Adipocyte (in vitro differentiated cells): ENCODE measurements at regions not wholly inside any gene's neighbourhood (a gene's known extent, or its start where the extent isn't known, plus 50 kb on each side); places are given as distances from the start of the nearest gene placed in this dataset.

Experiments
- DNase-seq: peaks from one replicate; pipeline ENCODE4 v3.0.0-alpha.2; 2015; ENCODE audit warnings: low read depth
- H3K27me3 ChIP-seq: replicated peaks from 2 replicates; pipeline ENCODE4 v1.7.0; 2013; ENCODE audit warnings: mild to moderate bottlenecking, low read length, moderate library complexity; ENCODE audit not compliant: control insufficient read depth, insufficient read depth
- H3K36me3 ChIP-seq: 2 replicates; pipeline ENCODE4 v1.7.0; 2013; ENCODE audit warnings: low read length, mild to moderate bottlenecking, moderate library complexity; ENCODE audit not compliant: control insufficient read depth, insufficient read depth, severe bottlenecking
- H3K4me1 ChIP-seq: 2 replicates; pipeline ENCODE4 v1.7.0; 2013; ENCODE audit warnings: mild to moderate bottlenecking, low read length, moderate library complexity; ENCODE audit not compliant: control insufficient read depth, insufficient read depth
- H3K4me3 ChIP-seq: 2 replicates; pipeline ENCODE4 v1.7.0; 2013; ENCODE audit warnings: mild to moderate bottlenecking, low read length, moderate library complexity
- H3K9ac ChIP-seq: 2 replicates; pipeline ENCODE4 v1.7.0; 2013; ENCODE audit warnings: mild to moderate bottlenecking, low read length, moderate library complexity
- H3K9me3 ChIP-seq: 2 replicates; pipeline ENCODE4 v1.7.0; 2013; ENCODE audit warnings: mild to moderate bottlenecking, low read length, moderate library complexity; ENCODE audit not compliant: control insufficient read depth

DNA sequence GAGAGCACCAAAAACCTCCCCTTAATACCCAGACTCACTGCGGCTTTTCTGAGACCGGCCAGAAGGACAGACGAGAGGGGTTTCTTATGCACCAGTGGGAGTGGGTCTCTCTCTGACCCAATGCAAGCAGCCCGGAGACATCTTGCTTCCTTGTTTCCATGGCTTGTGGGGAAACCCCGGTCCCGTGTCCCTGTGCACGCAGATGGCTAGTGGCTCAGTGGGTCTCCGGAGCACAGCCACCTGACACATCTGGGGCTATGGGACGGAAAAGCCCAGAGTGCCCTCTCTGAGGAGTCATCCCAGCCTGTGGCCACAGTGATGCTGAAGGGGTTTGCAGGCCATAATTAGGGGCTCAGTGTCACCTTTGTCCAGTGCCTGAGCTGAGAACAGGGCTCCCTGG is 197.6 kb downstream of the PHETA1 start:
- Histone ChIP-seq H3K9me3 (no peaks in the 10 kb centered on the region), H3K27me3 (peaks cover 67% of the 10 kb centered on the region), H3K4me1 (no peaks in the 10 kb centered on the region), H3K9ac (no peak overlapping the region), H3K4me3 (no peak overlapping the region), H3K36me3 (no peaks in the 10 kb centered on the region)
- DNase-seq, result no peak

DNA sequence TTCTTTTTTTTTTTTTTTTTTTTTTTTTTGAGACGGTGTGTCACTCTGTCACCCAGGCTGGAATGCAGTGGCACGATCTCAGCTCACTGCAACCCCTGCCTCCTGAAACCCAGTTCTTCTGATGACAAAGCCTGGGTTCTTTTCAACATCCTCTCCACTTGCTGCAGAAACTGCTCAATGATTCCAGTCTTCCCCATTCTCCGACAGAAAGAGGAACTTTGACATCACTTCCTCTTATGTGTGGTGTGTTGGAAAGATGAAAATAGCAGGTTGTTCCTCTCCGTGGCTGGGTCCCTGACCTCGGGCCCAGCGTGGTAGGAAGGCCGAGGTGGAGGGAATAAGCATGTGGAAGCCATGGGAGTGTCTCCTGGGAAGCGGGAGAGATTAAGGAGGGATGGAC is 198.4 kb downstream of the PHETA1 start:
- no peaks in the 10 kb centered on the region for H3K9me3 ChIP-seq
- no peak overlapping the region for H3K9ac ChIP-seq
- no peaks in the 10 kb centered on the region for H3K36me3 ChIP-seq
- H3K4me1 ChIP-seq, result no peaks in the 10 kb centered on the region
- H3K4me3 ChIP-seq, result no peak overlapping the region
- no peak for DNase-seq
- H3K27me3 ChIP-seq, result peaks cover 68% of the 10 kb centered on the region

DNA sequence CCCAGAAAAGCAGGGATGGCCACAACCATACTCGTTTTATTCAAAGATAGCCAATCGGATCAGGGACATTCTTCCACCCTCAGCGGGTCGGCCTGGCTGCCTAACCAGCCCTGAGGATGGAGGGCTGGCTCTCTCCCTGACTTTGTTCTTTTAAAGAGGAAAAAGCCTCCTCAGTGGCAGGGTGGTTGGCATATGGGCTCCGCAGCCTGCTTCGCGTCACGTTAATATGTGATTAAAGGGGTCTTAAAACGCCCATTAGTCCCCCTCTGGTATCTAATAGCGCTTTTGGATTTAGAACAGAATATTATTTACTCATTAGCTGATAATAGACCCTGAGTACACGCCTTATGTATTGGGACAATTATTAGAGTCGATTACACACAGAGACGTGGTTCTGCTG is 199.4 kb downstream of the PHETA1 start:
- peaks cover 58% of the 10 kb centered on the region for H3K27me3 ChIP-seq
- no peak overlapping the region for H3K4me3 ChIP-seq
- H3K4me1 ChIP-seq, result no peaks in the 10 kb centered on the region
- H3K9me3 ChIP-seq, result no peaks in the 10 kb centered on the region
- H3K9ac ChIP-seq, result no peak overlapping the region
- no peaks in the 10 kb centered on the region for H3K36me3 ChIP-seq
- DNase-seq, result no peak

DNA sequence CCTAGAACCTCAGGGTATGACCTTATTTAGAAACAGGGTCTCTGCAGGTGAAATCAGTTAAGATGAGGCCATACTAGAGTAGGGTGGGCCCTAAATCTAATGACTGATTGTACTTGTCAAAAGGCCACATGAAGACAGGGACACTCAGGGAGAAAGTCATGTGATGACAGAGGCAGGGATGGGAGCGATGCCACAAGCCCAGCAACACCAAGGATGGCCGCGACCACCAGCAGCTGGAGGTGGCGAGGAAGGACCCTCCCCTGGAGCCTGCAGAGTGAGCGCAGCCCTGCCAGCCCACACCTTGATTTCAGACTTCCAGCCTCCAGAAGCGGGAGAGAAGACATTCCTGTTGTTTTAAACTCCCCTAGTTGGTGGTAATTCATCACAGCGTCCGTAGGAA is 199.9 kb downstream of the PHETA1 start:
- Histone ChIP-seq H3K9me3 (no peaks in the 10 kb centered on the region), H3K9ac (no peak overlapping the region), H3K27me3 (peaks cover 54% of the 10 kb centered on the region), H3K36me3 (no peaks in the 10 kb centered on the region), H3K4me1 (no peaks in the 10 kb centered on the region), H3K4me3 (no peak overlapping the region)
- no peak for DNase-seq

DNA sequence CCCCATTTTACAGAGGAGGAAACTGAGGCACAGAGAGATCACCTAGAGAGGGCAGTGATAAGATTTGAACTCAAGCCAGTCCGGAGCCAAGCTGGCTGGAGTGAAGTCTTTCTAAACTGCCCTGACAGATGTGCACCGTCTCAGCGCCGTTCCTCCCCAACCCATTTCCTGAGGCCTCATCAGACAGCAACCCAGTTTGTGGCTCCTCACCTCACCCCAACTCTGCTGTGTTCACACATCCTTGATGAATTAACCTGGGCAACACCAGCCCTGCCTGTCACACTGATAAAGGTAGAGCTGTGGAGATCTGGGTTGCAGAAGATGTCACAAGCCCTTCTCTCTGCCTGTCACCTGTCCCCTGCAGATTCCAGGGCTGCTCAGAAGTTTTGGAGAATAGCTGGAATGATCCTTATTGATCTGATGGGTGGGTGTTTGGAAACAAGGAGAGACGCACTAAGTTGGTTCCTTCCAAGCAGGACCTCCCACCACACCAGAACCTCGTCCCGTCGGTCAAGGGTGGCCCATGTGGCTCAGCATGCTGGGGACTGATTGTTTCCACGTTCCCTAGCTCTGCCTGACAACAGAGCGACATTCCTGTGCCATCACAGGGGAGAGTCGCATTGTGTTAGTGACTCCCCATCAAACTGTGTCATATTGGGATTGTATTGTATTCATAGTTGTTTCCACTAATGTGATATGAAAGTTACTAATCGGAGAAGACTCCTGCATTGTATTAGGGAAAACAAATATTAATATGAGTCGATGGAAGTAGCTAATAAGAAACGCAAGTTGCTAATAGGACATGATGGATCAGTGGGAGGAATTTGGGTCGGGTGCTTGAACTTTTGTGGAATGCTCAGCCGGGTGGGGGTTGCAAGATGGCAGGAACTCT is 200.6 kb downstream of the PHETA1 start:
- Histone ChIP-seq H3K4me1 (no peaks in the 10 kb centered on the region), H3K9ac (no peak overlapping the region), H3K9me3 (no peaks in the 10 kb centered on the region), H3K36me3 (no peaks in the 10 kb centered on the region), H3K27me3 (peaks cover 54% of the 10 kb centered on the region), H3K4me3 (no peak overlapping the region)
- no peak for DNase-seq

DNA sequence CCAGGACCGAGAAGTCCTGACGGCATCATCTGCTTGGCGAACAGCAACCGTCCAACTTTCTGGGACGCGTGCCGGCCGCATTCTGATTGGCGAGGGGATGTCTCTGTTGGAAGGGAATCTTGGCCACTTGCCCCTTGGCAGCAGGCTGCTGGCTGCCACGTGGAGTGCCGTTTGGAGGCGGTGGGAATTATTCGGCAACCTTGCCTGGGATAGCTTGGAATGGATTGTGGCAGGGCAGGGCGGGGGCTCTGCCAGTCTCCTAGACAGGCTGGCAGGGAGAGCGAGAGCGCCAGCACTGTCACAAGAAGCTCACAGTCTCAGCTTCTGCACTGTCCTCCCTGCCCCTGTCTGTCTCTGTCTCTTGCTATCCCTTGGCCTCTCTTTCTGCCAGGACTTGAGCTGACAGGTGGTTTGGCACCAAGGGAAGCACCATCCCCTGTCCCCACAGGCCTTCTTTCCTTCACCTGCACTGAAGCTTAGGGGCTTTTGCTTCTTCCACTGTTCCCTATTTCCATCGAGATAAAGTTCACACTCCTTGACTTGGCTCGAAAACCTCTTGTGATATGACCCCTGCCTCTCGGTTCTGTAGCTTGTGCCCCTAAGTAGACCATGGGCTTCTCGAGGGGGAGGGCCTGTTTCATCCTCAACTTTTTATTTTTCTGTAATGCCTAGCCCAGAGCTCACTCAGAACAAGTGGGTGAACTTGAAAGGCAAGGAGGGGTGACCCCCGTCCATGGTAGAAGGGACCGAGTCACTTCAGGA is 201.9 kb downstream of the PHETA1 start:
- DNase-seq, result no peak
- no peak overlapping the region for H3K9ac ChIP-seq
- H3K4me3 ChIP-seq, result no peak overlapping the region
- H3K4me1 ChIP-seq, result no peaks in the 10 kb centered on the region
- peaks cover 54% of the 10 kb centered on the region for H3K27me3 ChIP-seq
- no peaks in the 10 kb centered on the region for H3K36me3 ChIP-seq
- no peaks in the 10 kb centered on the region for H3K9me3 ChIP-seq

DNA sequence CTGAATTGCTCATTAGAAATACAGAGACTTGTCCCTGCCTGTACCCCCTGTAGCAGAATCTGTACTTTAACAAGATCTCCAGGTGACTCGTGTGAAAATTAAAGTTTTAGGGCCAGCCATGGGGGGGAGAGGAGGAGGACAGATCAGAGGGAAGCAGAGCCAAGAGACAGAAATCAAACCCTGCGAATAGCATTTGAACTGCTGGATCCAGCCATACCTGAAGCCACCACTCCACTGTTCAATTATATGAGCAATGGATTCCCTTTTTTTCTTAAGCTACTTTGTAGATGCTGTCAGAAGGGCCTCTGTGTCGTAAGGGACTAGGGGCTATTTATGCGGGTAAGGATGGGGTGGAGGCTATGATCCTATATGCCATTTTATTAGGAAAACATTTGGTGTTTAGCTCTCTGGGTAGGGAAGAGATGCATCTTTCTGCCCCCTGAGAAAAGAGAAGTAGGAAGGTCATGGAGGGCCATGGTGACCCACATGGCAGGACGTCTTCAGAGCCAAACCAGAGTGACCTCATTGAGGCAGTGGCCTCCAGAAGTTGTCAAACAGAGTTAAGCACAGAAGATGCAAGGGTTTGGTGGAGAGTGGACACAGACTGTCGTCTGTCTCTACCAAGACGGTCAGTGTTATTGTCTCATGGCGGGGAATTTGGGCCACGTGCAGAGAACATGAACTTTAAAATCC is 203.9 kb downstream of the PHETA1 start:
- no peaks in the 10 kb centered on the region for H3K4me1 ChIP-seq

DNA sequence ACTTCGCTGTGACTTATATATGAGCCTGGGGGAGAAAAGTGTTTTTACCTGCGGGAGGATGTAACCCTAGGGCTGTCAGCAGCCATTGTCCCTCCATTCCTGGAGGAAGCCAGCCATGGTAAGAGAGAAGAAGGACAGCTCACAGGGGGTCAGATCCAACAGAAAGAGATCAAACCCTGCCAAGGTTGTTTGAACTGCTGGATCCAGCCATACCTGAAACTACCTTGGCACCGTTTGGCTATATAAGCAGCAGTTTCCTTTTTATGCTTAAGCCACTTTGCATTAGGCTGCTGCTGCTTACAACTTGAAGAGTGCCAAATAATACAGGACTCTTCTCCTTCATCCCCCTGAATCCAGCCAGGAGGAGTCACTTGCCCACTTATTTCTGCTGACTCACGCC is 205.5 kb downstream of the PHETA1 start:
- Histone ChIP-seq H3K36me3 (no peaks in the 10 kb centered on the region), H3K27me3 (peaks cover 53% of the 10 kb centered on the region), H3K4me1 (no peaks in the 10 kb centered on the region), H3K4me3 (no peak overlapping the region), H3K9ac (no peak overlapping the region), H3K9me3 (no peaks in the 10 kb centered on the region)
- DNase-seq, result no peak

More for the DNA sequence above, 203.9 kb downstream of the PHETA1 start:
- Histone ChIP-seq H3K9me3 (no peaks in the 10 kb centered on the region), H3K36me3 (no peaks in the 10 kb centered on the region), H3K9ac (no peak overlapping the region), H3K27me3 (peaks cover 56% of the 10 kb centered on the region), H3K4me3 (no peak overlapping the region)
- DNase-seq, result no peak

DNA sequence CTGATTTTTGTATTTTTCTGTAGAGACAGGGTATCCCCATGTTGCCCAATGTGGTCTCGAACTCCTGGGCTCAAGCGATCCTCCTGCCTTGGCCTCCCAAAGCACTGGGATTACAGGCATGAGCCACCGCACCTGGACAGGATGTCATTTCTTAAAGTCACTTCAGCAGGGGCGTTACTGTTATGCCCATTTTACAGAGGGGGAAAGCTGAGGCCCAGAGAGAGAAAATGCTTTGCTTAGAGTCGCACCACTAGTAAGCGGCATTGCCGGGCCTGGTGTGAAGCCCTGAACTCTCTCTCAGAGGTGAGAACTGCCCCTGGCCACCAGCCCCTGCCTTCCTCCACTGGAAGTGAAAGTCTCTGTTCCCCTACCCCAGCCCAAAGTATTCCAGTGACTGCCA is 207.0 kb downstream of the PHETA1 start:
- no peaks in the 10 kb centered on the region for H3K36me3 ChIP-seq
- H3K27me3 ChIP-seq, result peaks cover 54% of the 10 kb centered on the region
- no peaks in the 10 kb centered on the region for H3K4me1 ChIP-seq
- H3K4me3 ChIP-seq, result no peak overlapping the region
- no peaks in the 10 kb centered on the region for H3K9me3 ChIP-seq
- no peak for DNase-seq
- no peak overlapping the region for H3K9ac ChIP-seq

DNA sequence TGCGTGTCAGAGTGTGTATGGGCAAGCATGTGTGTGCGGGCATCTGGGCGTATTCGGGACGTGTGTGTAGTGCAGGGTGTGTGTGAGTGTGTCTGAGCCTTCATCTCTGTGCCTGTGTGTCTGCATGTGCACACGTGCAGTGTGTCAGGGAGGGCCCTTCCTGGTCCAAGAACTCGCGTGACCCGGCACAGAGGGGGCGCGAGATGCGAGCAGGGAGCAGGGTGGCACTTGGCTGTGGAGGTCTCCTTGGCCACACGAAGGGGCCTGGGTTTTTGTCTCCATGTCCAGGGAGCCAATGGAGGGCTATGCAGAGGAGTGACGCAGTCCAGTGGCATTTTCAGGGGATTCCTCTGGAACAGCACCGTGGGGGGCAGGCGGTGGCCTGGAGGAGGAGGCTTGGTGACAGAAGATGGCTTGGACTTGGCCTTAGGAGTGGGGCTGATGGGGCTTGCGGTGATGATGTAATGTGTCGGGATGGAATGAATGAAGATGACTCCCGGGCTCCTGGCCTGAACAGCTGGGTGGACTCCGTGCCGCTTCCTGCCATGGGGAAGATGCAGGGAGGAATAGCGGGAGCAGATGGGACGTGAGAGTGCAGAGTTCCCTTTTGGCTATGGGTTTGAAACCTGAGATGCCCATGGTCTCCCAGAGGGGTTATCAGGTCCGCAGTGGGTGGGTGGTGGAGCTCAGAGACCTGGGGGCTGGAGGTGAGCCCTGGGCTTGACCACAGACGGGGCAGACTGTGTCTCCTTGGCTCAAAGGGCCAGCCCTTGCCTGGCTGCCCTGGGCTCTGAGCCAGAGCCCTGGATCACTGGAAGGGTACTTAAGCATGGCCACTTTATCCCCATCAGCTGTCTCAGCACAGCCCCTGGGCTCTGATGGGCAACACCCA is 208.3 kb downstream of the PHETA1 start:
- no peak overlapping the region for H3K9ac ChIP-seq
- no peaks in the 10 kb centered on the region for H3K9me3 ChIP-seq
- no peaks in the 10 kb centered on the region for H3K4me1 ChIP-seq
- H3K36me3 ChIP-seq, result no peaks in the 10 kb centered on the region
- peaks cover 54% of the 10 kb centered on the region for H3K27me3 ChIP-seq
- H3K4me3 ChIP-seq, result no peak overlapping the region
- no peak for DNase-seq
